Esophagus squamous epithelium (tissue), 5 donors: ENCODE measurements at regions not wholly inside any gene's neighbourhood (a gene's known extent, or its start where the extent isn't known, plus 50 kb on each side); places are given as distances from the start of the nearest gene placed in this dataset.
"Not testable (repeated sequence)": the region's sequence is repeated elsewhere in the genome, so short reads cannot be mapped to it uniquely, and the experiment has no call there.

Experiments
- DNase-seq: peaks from one replicate; lab custom pipeline; 2025; lab: John Stamatoyannopoulos, UW
- H3K27ac ChIP-seq, 4 donors: fragments of 200-600 bp; sonication (generic); one replicate each; pipeline ENCODE4 v1.5.1; 2016 to 2019; ENCODE audit warnings: mild to moderate bottlenecking in 1 of 4
- H3K27me3 ChIP-seq, 4 donors: fragments of 200-600 bp; sonication (generic); 1 replicate in 3 of 4; 2 replicates in 1 of 4; pipeline versions ENCODE4 v1.5.1 to v1.6.0; 2017 to 2021; ENCODE audit warnings: antibody characterized with exemption in 1 of 4
- H3K36me3 ChIP-seq, 3 donors: fragments of 200-600 bp; sonication (generic); one replicate each; pipeline ENCODE4 v1.5.1; 2016 to 2019
- H3K4me1 ChIP-seq, 3 donors: fragments of 200-600 bp; sonication (generic); one replicate each; pipeline ENCODE4 v1.5.1; 2017 to 2019
- H3K4me3 ChIP-seq, 4 donors: fragments of 200-600 bp; sonication (generic); 1 replicate in 3 of 4; 2 replicates in 1 of 4; pipeline ENCODE4 v1.5.1; 2016 to 2019; ENCODE audit warnings: mild to moderate bottlenecking in 2 of 4, moderate library complexity in 1 of 4
- H3K9me3 ChIP-seq, 3 donors: fragments of 200-600 bp; sonication (generic); one replicate each; pipeline ENCODE4 v1.5.1; 2016 to 2019
- CTCF ChIP-seq, 6 experiments: fragments of 450-650 bp in 4 of 6; fragments of 200-600 bp in 2 of 6; sonication (generic) in 2 of 6; IDR thresholded peaks; one replicate each; pipeline ENCODE4 v1.5.1; 2016 to 2019; ENCODE audit warnings: antibody characterized with exemption in 6 of 6, mild to moderate bottlenecking in 4 of 6, moderate library complexity in 4 of 6
- POLR2A ChIP-seq, 4 donors: fragments of 450-650 bp; IDR thresholded peaks; one replicate each; pipeline ENCODE4 v1.6.1; 2017; ENCODE audit warnings: antibody characterized with exemption in 4 of 4, mild to moderate bottlenecking in 4 of 4, moderate library complexity in 3 of 4
- WGBS, 2 donors: methylation state at CpG; one replicate each; pipeline ENCODE4 v1.1.5; 2018; 5-methylcytosine and 5-hydroxymethylcytosine counted together
- intact Hi-C: fragments of 100-400 bp; cut with DNase I; formaldehyde crosslinking; loops from one replicate; pipeline ENCODE4 v1.15.0; 2022
- donor health status: DM: yes; HTN: yes; CAD: no.

- WGBS, 2 donors, result 15 to 58% methylated on average over 1 of the region's 1 CpG
Measured at GRCh38 chr6:92977018-92977417, 442.3 kb downstream of the EPHA7 start.

DNA sequence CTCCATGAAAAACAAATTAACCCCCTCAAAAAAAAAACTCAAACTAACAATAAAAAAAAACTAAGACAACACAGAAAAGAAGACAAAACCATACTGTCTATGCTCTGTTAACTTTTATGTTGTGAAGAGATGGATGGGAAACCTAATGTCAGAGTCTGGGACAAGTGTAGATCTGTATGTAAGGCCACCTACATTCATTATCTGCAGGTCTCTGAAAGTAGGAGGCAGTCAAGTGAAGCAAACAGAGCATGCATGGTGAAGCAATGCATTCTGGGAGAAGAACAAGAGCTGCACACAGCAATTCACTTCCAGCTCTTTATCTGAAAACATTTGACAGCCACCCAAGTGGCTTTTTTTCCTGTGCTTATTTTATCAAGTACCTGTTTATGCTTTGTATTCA, 452.0 kb downstream of the EPHA7 start:
- H3K27ac ChIP-seq, result no peak overlapping the region

More at GRCh38 chr6:92977018-92977417, 442.3 kb downstream of the EPHA7 start:
- Histone ChIP-seq H3K4me3 (no peak overlapping the region), H3K27ac (no peak overlapping the region), H3K36me3 (no peaks in the 10 kb centered on the region), H3K4me1 (no peaks in the 10 kb centered on the region), H3K9me3 (no peaks in the 10 kb centered on the region), H3K27me3 (no peaks in the 10 kb centered on the region)
- TF ChIP-seq CTCF (IDR thresholded peaks at IDR 0.05) (no peak), POLR2A (IDR thresholded peaks at IDR 0.05) (no peak)
- intact Hi-C loops, result no loop called here
- no peak for DNase-seq

DNA sequence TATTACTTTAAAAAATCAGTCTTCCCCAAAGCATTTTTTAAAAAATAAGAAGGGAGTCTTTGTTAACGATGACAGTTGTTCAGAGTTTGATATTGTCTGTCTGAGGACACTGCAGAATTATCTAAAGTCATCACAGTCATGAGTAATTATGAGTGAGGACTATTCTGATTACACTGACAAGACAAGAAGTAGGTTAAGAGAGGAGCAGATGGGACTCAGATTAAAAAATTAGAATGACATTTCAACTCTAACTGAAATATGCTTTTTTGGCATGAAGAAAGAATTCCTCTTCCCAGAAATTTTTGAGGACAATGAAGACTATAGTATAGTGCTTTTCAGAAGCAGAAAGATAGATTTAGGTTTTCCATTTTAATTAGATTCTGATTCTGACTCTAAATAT, 456.5 kb downstream of the EPHA7 start:
- Histone ChIP-seq H3K27ac (no peak overlapping the region), H3K36me3 (no peaks in the 10 kb centered on the region), H3K27me3 (no peaks in the 10 kb centered on the region), H3K4me3 (no peak overlapping the region), H3K4me1 (no peaks in the 10 kb centered on the region), H3K9me3 (no peaks in the 10 kb centered on the region)
- no peak for DNase-seq
- intact Hi-C loops, result no loop called here
- 33 to 46% methylated on average over 1 of the region's 1 CpG for WGBS, 2 donors
- TF ChIP-seq CTCF (IDR thresholded peaks at IDR 0.05) (no peak), POLR2A (IDR thresholded peaks at IDR 0.05) (no peak)

More for the DNA sequence above, 452.0 kb downstream of the EPHA7 start:
- Histone ChIP-seq H3K36me3 (no peaks in the 10 kb centered on the region), H3K27me3 (no peaks in the 10 kb centered on the region), H3K9me3 (no peaks in the 10 kb centered on the region), H3K4me1 (no peaks in the 10 kb centered on the region), H3K4me3 (no peak overlapping the region)
- DNase-seq, result no peak
- TF ChIP-seq CTCF (IDR thresholded peaks at IDR 0.05) (no peak), POLR2A (IDR thresholded peaks at IDR 0.05) (no peak)
- intact Hi-C loops, result no loop called here

DNA sequence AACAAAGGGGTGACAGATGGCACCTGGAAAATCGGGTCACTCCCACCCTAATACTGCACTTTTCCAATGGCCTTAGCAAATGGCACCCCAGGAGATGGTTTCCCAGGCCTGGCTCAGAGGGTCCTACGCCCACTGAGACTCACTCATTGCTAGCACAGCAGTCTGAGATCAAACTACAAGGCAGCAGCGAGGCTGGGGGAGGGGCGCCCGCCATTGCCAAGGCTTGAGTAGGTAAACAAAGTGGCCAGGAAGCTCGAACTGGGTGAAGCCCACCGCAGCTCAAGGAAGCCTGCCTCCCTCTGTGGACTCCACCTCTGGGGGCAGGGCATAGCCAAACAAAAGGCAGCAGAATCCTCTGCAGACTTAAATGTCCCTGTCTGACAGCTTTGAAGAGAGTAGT, 467.2 kb downstream of the EPHA7 start:
- H3K27ac ChIP-seq, H3K4me1 ChIP-seq, intact Hi-C loops, DNase-seq, H3K4me3 ChIP-seq, H3K36me3 ChIP-seq, H3K27me3 ChIP-seq: not testable (repeated sequence)
- 44 to 53% methylated on average over 2 to 3 of the region's 7 CpGs for WGBS, 2 donors
- H3K9me3 ChIP-seq, result peaks cover 0 to 11% (median 0%) of the 10 kb centered on the region in 3 donors

- 76 to 86% methylated on average over 2 to 3 of the region's 3 CpGs for WGBS, 2 donors
- H3K36me3 ChIP-seq, result no peaks in the 10 kb centered on the region
- no peaks in the 10 kb centered on the region for H3K27me3 ChIP-seq
- no peaks in the 10 kb centered on the region for H3K9me3 ChIP-seq
- DNase-seq, result no peak
- no peaks in the 10 kb centered on the region for H3K4me1 ChIP-seq
- H3K4me3 ChIP-seq, result no peak overlapping the region
- no peak overlapping the region for H3K27ac ChIP-seq
- no peak for TF ChIP-seq CTCF (IDR thresholded peaks at IDR 0.05)
- no peak for TF ChIP-seq POLR2A (IDR thresholded peaks at IDR 0.05)
- intact Hi-C loops, result no loop called here
Measured at GRCh38 chr6:92945799-92946198, 473.6 kb downstream of the EPHA7 start.

DNA sequence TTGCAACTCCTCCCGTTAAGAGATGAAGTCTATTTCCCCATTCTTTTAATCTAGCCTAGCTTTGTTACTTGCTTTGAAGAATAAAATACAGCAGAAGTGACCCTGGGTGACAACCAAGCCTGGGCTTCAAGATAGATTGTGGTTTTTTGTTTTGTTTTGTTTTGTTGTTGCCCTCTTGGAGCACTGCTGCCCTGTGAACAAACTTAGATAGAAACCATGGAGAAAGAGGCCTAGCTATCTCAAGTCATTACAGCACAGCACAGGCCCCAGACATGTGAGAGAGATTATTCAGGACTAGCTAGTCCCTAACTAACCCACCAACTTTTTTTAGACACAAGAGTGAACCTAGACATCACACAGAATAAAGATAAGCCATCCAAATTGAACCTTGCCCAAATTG, 475.2 kb downstream of the EPHA7 start:
- no peaks in the 10 kb centered on the region for H3K36me3 ChIP-seq
- intact Hi-C loops, result no loop called here
- no peak for TF ChIP-seq POLR2A (IDR thresholded peaks at IDR 0.05)
- TF ChIP-seq CTCF (IDR thresholded peaks at IDR 0.05), result no peak
- WGBS, 2 donors, result 67 to 79% methylated on average over 1 of the region's 1 CpG
- DNase-seq, result no peak
- no peak overlapping the region for H3K27ac ChIP-seq
- H3K4me1 ChIP-seq, result no peaks in the 10 kb centered on the region
- no peak overlapping the region for H3K4me3 ChIP-seq
- no peaks in the 10 kb centered on the region for H3K9me3 ChIP-seq
- no peaks in the 10 kb centered on the region for H3K27me3 ChIP-seq
